HUES48 (cell line): ENCODE measurements at regions not wholly inside any gene's neighbourhood (a gene's known extent, or its start where the extent isn't known, plus 50 kb on each side); places are given as distances from the start of the nearest gene placed in this dataset.

Experiments
- H3K27ac ChIP-seq: one replicate; pipeline ENCODE4 v1.7.0; 2013; ENCODE audit warnings: low read depth, low read length, inconsistent platforms
- H3K27me3 ChIP-seq: 2 replicates; pipeline ENCODE4 v1.6.1; 2013; ENCODE audit warnings: mild to moderate bottlenecking, low read length; ENCODE audit not compliant: control insufficient read depth, insufficient read depth
- H3K36me3 ChIP-seq: 2 replicates; pipeline ENCODE4 v1.6.1; 2013; ENCODE audit warnings: low read length; ENCODE audit not compliant: control insufficient read depth, insufficient read depth
- H3K4me1 ChIP-seq: 2 replicates; pipeline ENCODE4 v1.6.1; 2013; ENCODE audit warnings: mild to moderate bottlenecking, low read length; ENCODE audit not compliant: control insufficient read depth, insufficient read depth
- H3K4me3 ChIP-seq: 2 replicates; pipeline ENCODE4 v1.5.1; 2013; ENCODE audit warnings: mild to moderate bottlenecking, low read depth, low read length
- H3K9ac ChIP-seq: 2 replicates; pipeline ENCODE4 v1.6.1; 2013; ENCODE audit warnings: mild to moderate bottlenecking, low read depth, low read length, moderate library complexity
- H3K9me3 ChIP-seq: 2 replicates; pipeline ENCODE4 v1.6.1; 2013; ENCODE audit warnings: low read length; ENCODE audit not compliant: control insufficient read depth, insufficient read depth

DNA sequence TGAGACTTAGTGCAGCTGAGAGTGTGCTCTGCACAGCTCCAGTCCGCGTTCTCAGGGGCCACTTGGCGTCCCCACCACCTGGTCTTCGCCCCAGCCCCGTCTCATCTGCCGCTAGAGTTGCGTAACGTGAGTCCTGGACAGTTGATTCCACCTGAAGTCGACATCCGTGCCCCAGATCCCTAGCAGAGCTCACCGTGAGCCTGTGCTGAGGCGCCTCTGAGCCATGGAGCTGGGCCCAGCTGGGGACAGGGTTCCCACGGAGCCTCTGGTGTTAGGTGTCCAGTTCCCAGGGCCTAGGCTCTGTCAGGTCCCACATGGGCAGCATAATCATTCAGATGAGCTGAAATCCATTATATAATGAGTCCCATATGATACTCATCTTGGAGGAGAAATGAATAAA, 147.1 kb upstream of the SOX1 start:
- Histone ChIP-seq H3K27ac (no peak overlapping the region), H3K9ac (no peak overlapping the region), H3K9me3 (no peaks in the 10 kb centered on the region), H3K4me1 (0 out of 2 replicates have a peak, but pooled peaks cover 4% of the 10 kb centered on the region), H3K27me3 (no peaks in the 10 kb centered on the region; the same call in 1 of the 2 replicates), H3K36me3 (no peaks in the 10 kb centered on the region), H3K4me3 (no peak overlapping the region)

DNA sequence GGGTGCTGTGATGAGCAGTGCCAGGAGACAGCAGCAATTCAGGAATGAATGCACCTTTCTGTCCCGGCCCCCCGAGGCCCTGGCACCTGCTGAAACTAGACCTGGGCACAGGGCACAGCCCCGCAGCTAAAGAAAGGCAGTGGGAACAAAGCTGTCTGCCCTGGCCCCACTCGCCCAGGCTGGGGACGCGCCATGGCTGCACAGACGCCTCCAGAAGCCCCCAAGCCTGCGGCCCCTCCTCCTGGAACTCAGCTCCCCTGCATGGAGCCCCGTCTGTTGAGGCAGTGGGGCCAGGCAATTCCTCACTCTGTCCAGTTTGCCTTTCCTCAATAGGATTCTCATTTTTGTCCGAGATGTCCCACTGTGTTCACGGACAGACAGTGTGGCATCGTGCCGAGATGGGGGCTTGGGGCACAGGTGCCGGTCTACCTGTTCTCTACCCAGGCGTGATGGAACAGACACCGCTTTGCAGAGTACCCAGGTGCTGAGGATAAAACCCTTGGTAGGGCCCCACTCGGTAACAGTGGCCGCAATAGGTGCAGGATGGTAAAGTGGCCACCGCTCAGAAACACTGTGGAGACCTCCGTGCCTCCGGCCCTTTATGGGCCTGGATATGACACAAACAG, 146.5 kb upstream of the SOX1 start:
- Histone ChIP-seq H3K9me3 (no peaks in the 10 kb centered on the region), H3K36me3 (no peaks in the 10 kb centered on the region), H3K27ac (no peak overlapping the region), H3K4me3 (no peak overlapping the region), H3K9ac (no peak overlapping the region), H3K27me3 (no peaks in the 10 kb centered on the region; the same call in 1 of the 2 replicates), H3K4me1 (0 out of 2 replicates have a peak, but pooled peaks cover 4% of the 10 kb centered on the region)

DNA sequence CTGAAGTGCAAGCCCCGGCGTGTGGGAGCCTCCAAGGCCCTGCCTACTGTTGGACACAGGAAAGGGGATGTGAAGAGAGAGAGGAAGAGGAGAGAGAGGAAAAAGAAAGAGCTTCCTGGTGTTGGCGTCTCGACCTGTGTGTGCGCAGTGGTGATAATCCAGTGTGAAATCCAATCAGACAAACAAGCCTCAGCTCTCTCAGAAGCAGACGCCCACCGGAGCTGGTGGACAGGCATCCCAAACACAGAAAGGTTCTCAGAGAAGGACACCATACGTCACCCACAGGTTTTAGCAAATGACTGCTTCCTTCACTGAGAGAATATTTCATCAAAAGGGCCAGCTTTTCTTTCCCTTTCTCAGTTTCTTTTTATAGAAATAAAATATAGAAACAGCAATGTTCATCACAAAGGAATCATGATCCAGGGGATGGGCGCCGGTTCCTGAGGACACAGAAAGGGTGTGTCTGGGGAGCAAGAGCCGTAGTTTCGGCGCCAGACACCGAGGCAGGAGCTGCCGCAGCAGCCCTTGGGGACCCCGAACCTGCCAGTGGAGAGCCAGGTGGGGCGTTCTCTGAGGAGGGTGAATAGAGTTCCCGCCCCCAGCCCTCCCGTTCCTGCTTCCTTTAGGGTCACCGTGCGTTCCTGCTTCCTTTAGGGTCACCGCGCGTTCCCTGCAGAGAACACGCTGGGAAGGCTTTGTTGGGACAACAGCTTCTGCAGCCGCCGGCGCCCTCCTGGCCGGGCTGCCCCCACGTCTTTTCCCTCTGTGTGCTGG, 145.8 kb upstream of the SOX1 start:
- H3K4me1 ChIP-seq, result 0 out of 2 replicates have a peak, but pooled peaks cover 4% of the 10 kb centered on the region

DNA sequence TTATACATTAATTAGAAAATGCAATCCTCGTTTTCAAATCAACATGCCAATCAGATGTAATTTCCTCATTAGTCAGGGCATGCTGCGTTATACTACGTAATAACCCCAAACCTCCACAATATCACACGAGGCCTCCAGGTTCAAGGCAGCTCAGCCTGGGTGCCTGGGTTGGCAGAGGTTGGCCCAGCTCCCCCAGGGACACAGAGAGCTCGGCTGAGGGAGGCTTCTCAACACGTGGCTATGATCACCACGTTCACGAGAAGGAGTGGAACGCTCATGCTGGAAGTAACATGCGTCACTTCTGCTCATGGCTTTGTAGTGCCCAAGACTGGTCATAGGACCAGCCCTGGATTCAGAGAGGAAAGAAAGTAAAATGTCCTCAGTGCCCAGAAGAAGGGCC, 144.9 kb upstream of the SOX1 start:
- H3K27me3 ChIP-seq, result no peaks in the 10 kb centered on the region; the same call in 1 of the 2 replicates
- no peak overlapping the region for H3K27ac ChIP-seq
- no peak overlapping the region for H3K4me3 ChIP-seq
- 0 out of 2 replicates have a peak, but pooled peaks cover 4% of the 10 kb centered on the region for H3K4me1 ChIP-seq
- H3K36me3 ChIP-seq, result no peaks in the 10 kb centered on the region
- H3K9me3 ChIP-seq, result no peaks in the 10 kb centered on the region
- no peak overlapping the region for H3K9ac ChIP-seq

More for the DNA sequence above, 145.8 kb upstream of the SOX1 start:
- Histone ChIP-seq H3K4me3 (no peak overlapping the region), H3K27me3 (no peaks in the 10 kb centered on the region; the same call in 1 of the 2 replicates), H3K27ac (no peak overlapping the region), H3K9ac (no peak overlapping the region), H3K36me3 (no peaks in the 10 kb centered on the region), H3K9me3 (no peaks in the 10 kb centered on the region)

DNA sequence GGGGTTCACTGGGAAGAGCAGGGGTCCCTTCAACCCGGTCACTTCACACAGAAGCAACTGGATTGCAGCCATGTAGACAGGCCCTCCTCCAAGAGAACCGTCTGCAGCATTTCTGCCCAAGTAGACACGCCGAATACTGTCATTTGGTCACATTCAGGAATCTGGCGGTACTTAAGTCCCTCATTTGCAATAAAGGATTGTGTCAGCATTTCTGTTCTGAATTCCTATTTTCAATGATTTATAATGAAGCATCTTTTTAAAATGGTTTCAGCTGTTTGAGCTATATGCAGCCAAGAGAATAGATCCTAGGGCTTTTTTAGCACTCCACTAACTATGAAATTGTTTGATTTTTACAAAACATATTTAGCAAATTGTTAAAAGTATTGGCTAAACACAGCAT, 143.5 kb upstream of the SOX1 start:
- no peaks in the 10 kb centered on the region for H3K36me3 ChIP-seq
- no peak overlapping the region for H3K27ac ChIP-seq
- no peaks in the 10 kb centered on the region for H3K9me3 ChIP-seq
- no peaks in the 10 kb centered on the region; the same call in 1 of the 2 replicates for H3K27me3 ChIP-seq
- H3K4me3 ChIP-seq, result no peak overlapping the region
- no peak overlapping the region for H3K9ac ChIP-seq
- 0 out of 2 replicates have a peak, but pooled peaks cover 4% of the 10 kb centered on the region for H3K4me1 ChIP-seq

DNA sequence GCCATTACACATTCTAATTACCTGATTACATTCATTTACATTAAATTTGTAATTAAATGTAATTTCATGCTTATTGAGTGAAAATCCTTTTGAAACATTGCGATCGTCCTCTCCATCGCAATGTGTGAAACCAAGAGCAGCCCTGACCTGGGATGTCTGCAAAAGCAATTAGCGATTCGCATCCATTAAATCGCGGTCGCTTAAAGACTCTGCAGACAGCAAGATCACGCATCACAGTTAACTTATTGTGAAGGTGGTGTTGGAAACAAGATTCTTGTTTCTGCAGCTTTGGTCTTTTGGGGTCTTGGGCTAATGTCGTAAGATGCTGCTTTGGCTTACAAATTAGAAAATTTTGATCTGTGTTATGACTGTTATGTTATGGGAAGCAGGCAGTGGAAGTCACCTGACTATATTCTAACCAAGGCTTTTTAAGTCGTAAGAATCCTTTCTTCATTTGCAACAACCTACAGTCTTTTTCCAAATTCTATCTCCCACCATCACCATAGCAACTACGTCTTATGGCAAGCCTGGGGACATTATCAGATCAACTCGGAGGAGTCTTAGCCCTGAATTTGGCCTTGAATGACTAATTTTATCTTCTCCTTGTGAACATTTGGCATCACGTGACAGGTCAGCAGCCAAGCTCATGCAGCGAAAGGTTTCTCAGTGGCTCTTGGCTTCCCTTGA, 142.8 kb upstream of the SOX1 start:
- H3K4me3 ChIP-seq, result no peak overlapping the region
- no peaks in the 10 kb centered on the region for H3K9me3 ChIP-seq
- H3K4me1 ChIP-seq, result 0 out of 2 replicates have a peak, but pooled peaks cover 4% of the 10 kb centered on the region
- no peak overlapping the region for H3K9ac ChIP-seq
- H3K36me3 ChIP-seq, result no peaks in the 10 kb centered on the region
- H3K27ac ChIP-seq, result no peak overlapping the region
- H3K27me3 ChIP-seq, result no peaks in the 10 kb centered on the region; the same call in 1 of the 2 replicates

DNA sequence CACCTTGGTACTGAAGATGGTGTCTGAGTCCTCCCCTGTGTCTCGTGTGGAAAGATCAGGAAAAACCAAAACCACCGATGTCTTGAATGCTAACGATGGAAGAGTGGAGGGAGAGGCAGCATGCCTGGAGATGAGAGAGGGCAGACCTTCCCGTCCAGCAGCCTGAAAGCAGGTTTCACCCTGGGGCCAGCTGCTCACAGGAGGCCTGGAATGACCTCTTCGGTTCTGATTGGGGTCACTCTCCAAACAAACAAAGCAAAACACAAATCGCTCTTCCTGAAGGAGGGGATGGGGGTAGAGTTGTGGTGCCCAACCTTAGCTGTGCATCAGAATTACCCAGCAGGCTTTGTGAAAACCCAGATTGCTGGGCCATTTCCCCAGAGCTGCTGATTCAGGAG, 142.3 kb upstream of the SOX1 start:
- H3K9me3 ChIP-seq, result no peaks in the 10 kb centered on the region
- 0 out of 2 replicates have a peak, but pooled peaks cover 4% of the 10 kb centered on the region for H3K4me1 ChIP-seq
- H3K27me3 ChIP-seq, result no peaks in the 10 kb centered on the region; the same call in 1 of the 2 replicates
- H3K27ac ChIP-seq, result no peak overlapping the region
- H3K36me3 ChIP-seq, result no peaks in the 10 kb centered on the region
- no peak overlapping the region for H3K4me3 ChIP-seq
- no peak overlapping the region for H3K9ac ChIP-seq

DNA sequence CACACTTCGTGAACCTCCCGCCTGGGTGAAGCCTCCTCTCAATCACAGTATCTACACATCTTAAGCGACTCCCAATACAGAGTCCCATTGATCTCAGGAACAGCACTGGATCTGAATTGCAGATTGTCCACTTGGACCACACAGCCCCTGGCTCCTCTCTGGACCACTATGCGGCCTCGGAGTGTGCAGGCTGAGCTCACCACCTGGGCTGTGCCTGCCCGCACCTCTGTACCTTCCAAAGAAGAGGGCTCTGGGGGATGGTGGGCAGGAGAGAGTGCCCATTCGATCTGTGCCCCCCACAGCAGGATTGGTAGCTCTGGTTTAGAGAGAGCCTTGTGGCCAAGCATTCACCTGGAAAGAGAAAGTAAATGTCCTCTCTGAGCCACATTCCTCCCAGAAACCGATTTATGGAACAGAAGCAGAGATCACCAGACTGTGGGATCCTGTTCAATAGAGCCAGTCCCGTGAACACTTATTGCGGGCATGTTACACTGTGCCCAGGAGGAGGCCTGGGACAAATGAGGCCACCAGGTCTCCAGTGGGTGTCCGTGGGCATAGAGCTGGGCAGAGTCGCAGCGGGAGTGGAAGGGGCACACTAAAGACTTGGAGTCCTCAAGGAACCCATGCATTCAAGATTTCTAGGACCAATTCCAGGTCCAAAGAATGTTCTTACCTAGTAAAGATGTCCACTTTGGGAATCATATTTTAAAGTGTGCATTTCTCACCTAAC, 141.6 kb upstream of the SOX1 start:
- Histone ChIP-seq H3K27ac (no peak overlapping the region), H3K9me3 (no peaks in the 10 kb centered on the region), H3K36me3 (no peaks in the 10 kb centered on the region), H3K4me1 (0 out of 2 replicates have a peak, but pooled peaks cover 4% of the 10 kb centered on the region), H3K27me3 (no peaks in the 10 kb centered on the region; the same call in 1 of the 2 replicates), H3K9ac (no peak overlapping the region), H3K4me3 (no peak overlapping the region)

DNA sequence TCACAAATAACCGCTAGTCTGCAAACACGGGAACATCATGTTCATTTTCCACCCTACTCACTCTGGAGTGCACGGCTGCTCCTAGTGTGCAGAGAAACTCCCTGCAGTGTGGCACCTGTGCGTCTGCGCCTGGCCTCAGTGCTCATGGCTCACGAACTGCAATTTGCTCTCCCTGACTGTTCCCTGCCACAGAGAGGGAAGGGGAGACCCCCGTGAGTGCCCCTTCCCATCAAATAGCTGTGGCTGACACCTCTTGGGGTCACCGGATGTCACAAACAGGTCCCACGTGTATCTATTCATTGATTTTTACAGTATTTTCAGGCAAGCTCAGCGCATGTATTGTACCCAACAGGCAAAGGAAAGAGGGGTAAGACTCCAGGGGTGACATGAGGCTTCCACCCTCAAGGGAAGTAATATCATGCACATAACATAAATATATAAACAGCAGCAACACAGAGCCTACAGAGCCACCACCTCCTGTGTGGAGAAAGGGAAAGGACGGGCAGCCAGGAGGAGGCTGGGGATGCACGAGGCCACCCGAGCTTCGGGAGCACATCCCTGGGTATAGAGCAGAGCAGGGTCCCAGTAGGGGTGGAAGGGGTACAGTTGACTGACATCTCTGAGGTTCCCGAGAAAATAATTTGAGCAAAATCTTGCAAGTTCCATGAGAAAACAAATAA, 140.3 kb upstream of the SOX1 start:
- Histone ChIP-seq H3K27ac (no peak overlapping the region), H3K27me3 (no peaks in the 10 kb centered on the region; the same call in 1 of the 2 replicates), H3K4me1 (0 out of 2 replicates have a peak, but pooled peaks cover 4% of the 10 kb centered on the region), H3K9ac (no peak overlapping the region), H3K9me3 (no peaks in the 10 kb centered on the region), H3K36me3 (no peaks in the 10 kb centered on the region), H3K4me3 (no peak overlapping the region)

DNA sequence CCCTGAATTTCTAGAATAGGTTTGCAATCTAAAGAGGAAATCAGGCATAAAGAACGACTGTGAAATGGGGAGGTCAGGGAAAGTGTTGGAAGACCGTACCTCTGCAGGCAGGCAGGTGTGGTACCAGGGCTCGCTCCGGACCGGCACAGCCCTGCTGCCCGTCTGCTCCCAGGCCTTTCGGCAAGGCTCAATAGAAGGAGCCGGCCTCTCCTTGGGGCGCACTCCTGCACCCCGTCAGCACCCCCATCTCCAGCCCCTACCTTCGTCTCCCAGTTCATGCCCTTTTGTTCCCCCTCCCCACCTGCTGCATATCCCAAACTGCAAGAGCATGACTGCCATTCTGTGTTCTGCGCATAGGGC, 139.8 kb upstream of the SOX1 start:
- Histone ChIP-seq H3K9me3 (no peaks in the 10 kb centered on the region), H3K36me3 (no peaks in the 10 kb centered on the region), H3K9ac (no peak overlapping the region), H3K27me3 (no peaks in the 10 kb centered on the region; the same call in 1 of the 2 replicates), H3K27ac (no peak overlapping the region), H3K4me3 (no peak overlapping the region), H3K4me1 (0 out of 2 replicates have a peak, but pooled peaks cover 4% of the 10 kb centered on the region)
